Neural progenitor cell (in vitro differentiated cells): ENCODE measurements at regions not wholly inside any gene's neighbourhood (a gene's known extent, or its start where the extent isn't known, plus 50 kb on each side); places are given as distances from the start of the nearest gene placed in this dataset.

ENCODE experiments used
- DNase-seq: peaks from one replicate; pipeline ENCODE4 v3.0.0-alpha.2; 2016; ENCODE audit warnings: low spot score
- H2AFZ ChIP-seq: fragments of 200-600 bp; sonication (generic); replicated peaks from 2 replicates; pipeline ENCODE4 v1.6.1; 2016; ENCODE audit warnings: antibody characterized with exemption
- H3F3A ChIP-seq: fragments of 200-600 bp; sonication (generic); 2 replicates; pipeline ENCODE4 v1.6.1; 2016; ENCODE audit warnings: antibody characterized with exemption, low read depth
- H3K27ac ChIP-seq: fragments of 200-600 bp; sonication (generic); 2 replicates; pipeline ENCODE4 v1.5.1; 2016; ENCODE audit warnings: mild to moderate bottlenecking
- H3K27me3 ChIP-seq: fragments of 200-600 bp; sonication (generic); 2 replicates; pipeline ENCODE4 v1.6.1; 2016; ENCODE audit warnings: mild to moderate bottlenecking, moderate library complexity
- H3K36me3 ChIP-seq: fragments of 200-600 bp; sonication (generic); 2 replicates; pipeline ENCODE4 v1.5.1; 2016
- H3K4me1 ChIP-seq: fragments of 200-600 bp; sonication (generic); 2 replicates; pipeline ENCODE4 v1.6.1; 2016; ENCODE audit warnings: mixed run types
- H3K4me2 ChIP-seq: fragments of 200-600 bp; sonication (generic); 2 replicates; pipeline ENCODE4 v1.6.1; 2016
- H3K4me3 ChIP-seq: fragments of 200-600 bp; sonication (generic); 2 replicates; pipeline ENCODE4 v1.5.1; 2016
- H3K79me2 ChIP-seq: fragments of 200-600 bp; sonication (generic); 2 replicates; pipeline ENCODE4 v1.6.1; 2016; ENCODE audit warnings: low read depth
- H3K9ac ChIP-seq: fragments of 200-600 bp; sonication (generic); 2 replicates; pipeline ENCODE4 v1.6.1; 2016
- H3K9me3 ChIP-seq: fragments of 200-600 bp; sonication (generic); 2 replicates; pipeline ENCODE4 v1.5.1; 2016; ENCODE audit warnings: low read depth
- H4K20me1 ChIP-seq: fragments of 200-600 bp; sonication (generic); 2 replicates; pipeline ENCODE4 v1.6.1; 2016; ENCODE audit warnings: low read depth
- H3K27ac Mint-ChIP-seq: 3 replicates; pipeline ENCODE4 v1.8.0; 2021; ENCODE audit warnings: mixed read lengths
- H3K27me3 Mint-ChIP-seq: 2 replicates; pipeline ENCODE4 v1.8.0; 2022; ENCODE audit warnings: low read depth, mild to moderate bottlenecking, inconsistent platforms, moderate library complexity, mixed read lengths; ENCODE audit not compliant: insufficient read depth
- H3K36me3 Mint-ChIP-seq: 3 replicates; pipeline ENCODE4 v1.8.0; 2021; ENCODE audit warnings: mixed read lengths
- H3K4me1 Mint-ChIP-seq: 3 replicates; pipeline ENCODE4 v1.8.0; 2021; ENCODE audit warnings: mixed read lengths
- H3K4me3 Mint-ChIP-seq: 3 replicates; pipeline ENCODE4 v1.8.0; 2021; ENCODE audit warnings: mild to moderate bottlenecking, moderate library complexity, mixed read lengths
- H3K9me3 Mint-ChIP-seq: 3 replicates; pipeline ENCODE4 v1.8.0; 2020; ENCODE audit warnings: mixed read lengths
- CTCF ChIP-seq: fragments of 200-600 bp; sonication (generic); IDR thresholded peaks from 2 replicates; pipeline ENCODE4 v1.5.1; 2017; ENCODE audit warnings: antibody characterized with exemption, mild to moderate bottlenecking
- EZH2 ChIP-seq: fragments of 200-600 bp; sonication (generic); IDR thresholded peaks from 2 replicates; pipeline ENCODE4 v1.6.1; 2017; ENCODE audit warnings: antibody characterized with exemption, mild to moderate bottlenecking, moderate library complexity
- EZH2phosphoT487 ChIP-seq: fragments of 200-600 bp; sonication (generic); IDR thresholded peaks from 2 replicates; pipeline ENCODE4 v1.6.1; 2017; ENCODE audit warnings: antibody characterized with exemption

DNA sequence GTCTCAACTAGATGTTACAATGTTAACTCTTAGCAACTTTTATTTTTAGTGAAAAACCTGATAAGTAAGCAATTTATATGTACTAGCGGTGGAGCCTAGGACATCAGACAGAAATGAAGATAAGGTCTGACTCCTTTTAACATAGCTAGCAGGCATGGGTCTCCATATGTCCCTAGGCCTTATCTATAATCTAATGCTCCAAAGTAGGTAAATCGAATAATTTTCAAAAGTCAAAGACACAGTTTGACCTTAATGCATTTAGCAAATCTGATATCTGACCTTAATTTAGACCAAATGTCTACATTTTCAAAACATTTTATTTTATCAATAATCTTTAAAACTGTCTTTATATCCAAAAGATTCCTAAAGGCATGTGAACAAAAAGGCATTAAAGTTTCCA lies 305.0 kb upstream of the CCNH start:
- DNase-seq = no peak
- Histone ChIP-seq H4K20me1 (no peaks in the 10 kb centered on the region), H3K9me3 (no peaks in the 10 kb centered on the region), H3K4me3 (no peak overlapping the region), H3K9ac (no peak overlapping the region), H3K4me1 (no peaks in the 10 kb centered on the region), H3K4me2 (no peak overlapping the region), H3K36me3 (no peaks in the 10 kb centered on the region), H3F3A (no peaks in the 10 kb centered on the region), H3K27ac (no peak overlapping the region), H3K27me3 (no peaks in the 10 kb centered on the region), H2AFZ (no peak overlapping the region), H3K79me2 (no peaks in the 10 kb centered on the region)
- Mint-ChIP-seq H3K36me3 (peaks cover 2% of the 10 kb centered on the region), H3K4me3 (no peak overlapping the region), H3K4me1 (peaks cover 6% of the 10 kb centered on the region), H3K27ac (no peak overlapping the region), H3K27me3 (no peaks in the 10 kb centered on the region), H3K9me3 (peaks cover 16% of the 10 kb centered on the region)
- TF ChIP-seq EZH2 (no peak), EZH2phosphoT487 (no peak), CTCF (no peak)

DNA sequence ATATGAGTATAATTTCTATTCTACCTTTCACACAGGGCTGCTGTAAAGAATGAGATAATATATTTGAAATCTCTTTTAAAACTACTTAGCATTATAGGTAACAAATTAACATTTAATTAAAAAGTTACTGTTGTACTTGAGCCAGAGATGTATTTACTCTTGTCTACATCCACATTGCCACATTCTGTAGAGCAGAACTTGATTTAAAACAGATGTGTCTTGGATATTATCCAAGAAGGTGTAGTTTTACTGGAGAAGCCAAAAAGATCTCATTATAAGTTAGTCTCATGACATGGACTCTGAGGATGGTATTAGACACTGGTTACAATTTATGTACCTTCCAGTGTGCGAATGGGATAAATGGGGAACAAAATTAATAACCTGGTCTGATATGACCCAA lies 293.1 kb upstream of the CCNH start:
- Mint-ChIP-seq H3K36me3 (no peaks in the 10 kb centered on the region), H3K4me3 (no peak overlapping the region), H3K4me1 (peaks cover 4% of the 10 kb centered on the region), H3K27ac (no peak overlapping the region), H3K9me3 (peaks cover 3% of the 10 kb centered on the region), H3K27me3 (peaks cover 3% of the 10 kb centered on the region)
- Histone ChIP-seq H2AFZ (no peak overlapping the region), H3K4me3 (no peak overlapping the region), H3K9ac (no peak overlapping the region), H3K36me3 (no peaks in the 10 kb centered on the region), H4K20me1 (no peaks in the 10 kb centered on the region), H3K27ac (no peak overlapping the region), H3K4me1 (no peaks in the 10 kb centered on the region), H3K4me2 (no peak overlapping the region), H3K9me3 (no peaks in the 10 kb centered on the region), H3K79me2 (no peaks in the 10 kb centered on the region), H3K27me3 (no peaks in the 10 kb centered on the region), H3F3A (no peaks in the 10 kb centered on the region)
- DNase-seq = no peak
- TF ChIP-seq EZH2 = no peak
- TF ChIP-seq EZH2phosphoT487 = no peak
- no peak for TF ChIP-seq CTCF

GRCh38 chr5:87686975-87687374 lies 274.2 kb upstream of the CCNH start:
- Histone ChIP-seq H3K79me2 (no peaks in the 10 kb centered on the region), H3F3A (no peaks in the 10 kb centered on the region), H3K4me3 (no peak overlapping the region), H2AFZ (no peak overlapping the region), H3K36me3 (no peaks in the 10 kb centered on the region), H3K27me3 (no peaks in the 10 kb centered on the region), H3K27ac (no peak overlapping the region), H3K9me3 (peaks cover 7% of the 10 kb centered on the region), H3K9ac (no peak overlapping the region), H3K4me2 (no peak overlapping the region), H4K20me1 (no peaks in the 10 kb centered on the region), H3K4me1 (no peaks in the 10 kb centered on the region)
- no peak for DNase-seq
- TF ChIP-seq EZH2 (no peak), EZH2phosphoT487 (no peak), CTCF (no peak)
- Mint-ChIP-seq H3K36me3 (no peaks in the 10 kb centered on the region), H3K27me3 (no peaks in the 10 kb centered on the region), H3K9me3 (peaks cover 4% of the 10 kb centered on the region), H3K4me3 (no peak overlapping the region), H3K4me1 (peaks cover 3% of the 10 kb centered on the region), H3K27ac (no peak overlapping the region)

GRCh38 chr5:87686018-87686417 lies 273.3 kb upstream of the CCNH start:
- peaks cover 4% of the 10 kb centered on the region for H3K9me3 Mint-ChIP-seq
- TF ChIP-seq EZH2phosphoT487 (no peak), EZH2 (no peak), CTCF (no peak)
- H3K27ac ChIP-seq = no peak overlapping the region

More at GRCh38 chr5:87686018-87686417, 273.3 kb upstream of the CCNH start:
- no peak overlapping the region for H3K4me2 ChIP-seq
- peaks cover 7% of the 10 kb centered on the region for H3K9me3 ChIP-seq
- H3K9ac ChIP-seq = no peak overlapping the region
- H3K27me3 Mint-ChIP-seq = no peaks in the 10 kb centered on the region
- peaks cover 3% of the 10 kb centered on the region for H3K4me1 Mint-ChIP-seq
- no peaks in the 10 kb centered on the region for H3K36me3 ChIP-seq
- H2AFZ ChIP-seq = no peak overlapping the region
- H3K79me2 ChIP-seq = no peaks in the 10 kb centered on the region
- H3K4me1 ChIP-seq = no peaks in the 10 kb centered on the region
- H3F3A ChIP-seq = no peaks in the 10 kb centered on the region
- no peaks in the 10 kb centered on the region for H4K20me1 ChIP-seq
- no peak overlapping the region for H3K4me3 ChIP-seq
- DNase-seq = no peak
- no peak overlapping the region for H3K4me3 Mint-ChIP-seq
- H3K27me3 ChIP-seq = no peaks in the 10 kb centered on the region
- no peaks in the 10 kb centered on the region for H3K36me3 Mint-ChIP-seq
- H3K27ac Mint-ChIP-seq = no peak overlapping the region
